ENCODE measurements at regions not wholly inside any gene's neighbourhood (a gene's known extent, or its start where the extent isn't known, plus 50 kb on each side); places are given as distances from the start of the nearest gene placed in this dataset.
A peak's percentile ranks its signal among the peaks of the same experiment; 100 is the strongest.
"Not testable (repeated sequence)": the region's sequence is repeated elsewhere in the genome, so short reads cannot be mapped to it uniquely, and the experiment has no call there.

DNA sequence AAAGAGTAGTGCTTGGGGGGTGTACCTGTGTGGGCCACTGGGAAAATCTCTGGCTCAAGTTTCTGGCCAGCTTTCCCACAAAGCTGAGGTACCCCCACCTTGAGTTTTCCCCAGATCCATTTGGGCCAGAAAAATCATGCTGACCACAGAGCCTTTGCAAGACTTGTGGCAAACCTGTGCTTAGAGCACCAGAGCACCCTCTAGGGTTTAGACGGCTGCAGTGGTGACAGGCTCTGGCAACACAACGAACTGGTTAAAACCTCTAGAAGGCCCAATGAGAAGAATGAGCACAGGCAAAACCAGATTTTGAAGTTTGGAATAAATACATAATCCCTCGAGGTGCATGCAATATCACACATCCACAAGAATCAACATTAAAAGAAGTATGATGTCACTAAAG is 290.7 kb upstream of the FOLH1 start:
- Histone ChIP-seq H3K27me3 (ENCODE audit: control insufficient read depth, insufficient read depth, low read length) (no peaks in the 10 kb centered on the region), H3K4me3 (ENCODE audit: low read length) (no peak overlapping the region), H3K9me3 (replicated peaks; ENCODE audit: control insufficient read depth, low read depth, low read length) (peaks cover 5% of the 10 kb centered on the region), H3K36me3 (ENCODE audit: control insufficient read depth, insufficient read depth, low read length) (no peaks in the 10 kb centered on the region), H3K27ac (ENCODE audit: low read length) (no peak overlapping the region), H3K4me1 (ENCODE audit: control insufficient read depth, insufficient read depth, low read length) (no peaks in the 10 kb centered on the region)
- WGBS (ENCODE audit: insufficient coverage), result no CpG with 5 or more reads among the region's 3 CpGs
- DNase-seq, result no peak

DNA sequence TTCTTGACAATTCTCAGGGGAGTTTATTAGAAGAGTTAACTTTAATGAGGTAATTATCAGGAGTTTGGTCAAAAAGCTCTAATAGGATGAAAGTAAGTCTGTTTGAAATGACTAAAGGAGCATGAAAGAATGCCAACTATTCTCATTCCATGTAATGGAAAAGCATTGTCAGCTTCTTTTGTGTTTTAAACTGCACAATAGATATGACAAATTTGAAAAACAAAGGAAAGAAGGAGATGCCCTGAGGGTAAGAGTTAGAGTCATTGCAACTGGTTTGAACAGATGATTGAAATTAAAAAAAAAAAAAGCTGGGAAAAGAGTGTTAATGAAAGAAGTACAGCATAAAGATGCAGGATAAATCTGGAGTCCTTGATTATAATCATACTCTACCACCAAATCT is 296.8 kb upstream of the FOLH1 start:
- Histone ChIP-seq H3K27me3 (ENCODE audit: control insufficient read depth, insufficient read depth, low read length) (no peaks in the 10 kb centered on the region), H3K4me1 (ENCODE audit: control insufficient read depth, insufficient read depth, low read length) (no peaks in the 10 kb centered on the region), H3K27ac (ENCODE audit: low read length) (no peak overlapping the region), H3K36me3 (ENCODE audit: control insufficient read depth, insufficient read depth, low read length) (no peaks in the 10 kb centered on the region), H3K4me3 (ENCODE audit: low read length) (no peak overlapping the region), H3K9me3 (replicated peaks; ENCODE audit: control insufficient read depth, low read depth, low read length) (no peaks in the 10 kb centered on the region)
- DNase-seq, result no peak

DNA sequence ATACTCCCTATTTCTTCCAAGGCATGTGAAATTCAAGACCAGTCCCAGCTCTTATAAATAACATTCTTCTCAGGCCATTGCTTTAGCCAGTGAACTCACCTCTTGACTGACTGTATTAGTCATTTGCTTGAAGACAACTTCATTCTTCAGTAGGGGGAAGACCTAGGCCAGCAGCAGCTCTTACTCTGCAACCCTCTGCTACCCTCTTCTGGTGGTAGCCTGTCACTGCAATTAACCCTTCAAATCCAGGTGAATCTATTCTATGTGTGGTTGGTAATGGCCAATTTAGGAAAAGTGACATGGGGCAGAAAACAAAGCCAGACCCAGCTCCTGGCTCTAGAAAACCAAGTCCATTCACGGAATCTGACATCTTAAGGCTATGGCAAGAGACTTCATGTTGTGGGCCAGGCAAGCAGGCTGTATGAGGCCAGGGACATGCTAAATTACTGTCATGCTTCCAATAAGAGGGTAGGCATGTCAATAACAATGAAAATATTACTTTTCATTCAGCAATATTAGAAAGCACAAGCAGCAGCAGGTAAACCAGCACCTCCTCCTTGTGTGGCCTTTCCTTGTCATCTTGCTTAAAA is 317.9 kb upstream of the FOLH1 start:
- not testable (repeated sequence) for H3K9me3 ChIP-seq (replicated peaks; ENCODE audit: control insufficient read depth, low read depth, low read length); H3K27ac ChIP-seq (ENCODE audit: low read length); H3K4me1 ChIP-seq (ENCODE audit: control insufficient read depth, insufficient read depth, low read length); H3K27me3 ChIP-seq (ENCODE audit: control insufficient read depth, insufficient read depth, low read length); H3K36me3 ChIP-seq (ENCODE audit: control insufficient read depth, insufficient read depth, low read length); H3K4me3 ChIP-seq (ENCODE audit: low read length)
- peak; percentile 0 for DNase-seq
- no CpG with 5 or more reads among the region's 1 CpG for WGBS (ENCODE audit: insufficient coverage)

DNA sequence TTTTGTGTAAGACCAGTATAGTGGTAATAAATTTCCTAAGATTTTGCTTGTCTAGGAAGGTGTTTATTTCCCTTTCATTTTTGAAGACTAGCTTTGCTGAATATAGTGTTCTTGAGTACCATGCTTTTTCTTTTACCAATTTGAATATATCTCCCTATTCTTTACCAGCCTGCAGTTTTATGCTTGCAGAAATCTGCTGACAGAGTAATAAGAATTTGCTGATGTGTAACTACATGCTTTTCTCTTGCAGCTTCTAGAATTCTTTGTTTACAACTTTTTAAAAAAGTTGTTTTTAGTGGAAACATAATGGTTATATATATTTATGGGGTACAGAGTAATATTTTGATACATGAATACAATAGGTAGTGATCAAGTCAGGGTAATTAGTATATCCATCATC is 324.8 kb upstream of the FOLH1 start:
- Histone ChIP-seq H3K36me3 (ENCODE audit: control insufficient read depth, insufficient read depth, low read length) (no peaks in the 10 kb centered on the region), H3K27ac (ENCODE audit: low read length) (no peak overlapping the region), H3K4me1 (ENCODE audit: control insufficient read depth, insufficient read depth, low read length) (no peaks in the 10 kb centered on the region), H3K9me3 (replicated peaks; ENCODE audit: control insufficient read depth, low read depth, low read length) (peaks cover 5% of the 10 kb centered on the region), H3K4me3 (ENCODE audit: low read length) (no peak overlapping the region), H3K27me3 (ENCODE audit: control insufficient read depth, insufficient read depth, low read length) (no peaks in the 10 kb centered on the region)
- no peak for DNase-seq

DNA sequence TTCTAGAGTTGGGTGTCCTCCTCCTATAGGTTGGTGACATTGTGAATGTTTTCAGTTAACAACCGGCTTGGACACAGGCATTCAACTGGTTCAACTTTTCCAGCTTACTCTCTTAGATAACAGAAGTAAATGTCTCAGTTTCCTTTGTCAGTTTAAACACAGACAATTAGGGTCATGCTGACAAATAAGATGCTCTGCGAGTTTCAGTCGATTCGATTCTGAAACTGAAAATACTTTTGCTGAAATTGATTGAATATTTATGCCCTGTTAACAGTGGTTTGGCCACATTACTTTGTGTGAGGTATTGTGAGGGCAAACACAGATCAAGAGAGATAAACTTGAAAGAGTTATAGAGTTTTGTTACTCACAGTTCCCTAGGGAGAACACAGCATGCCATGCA is 330.5 kb upstream of the FOLH1 start:
- H3K36me3 ChIP-seq (ENCODE audit: control insufficient read depth, insufficient read depth, low read length); H3K27ac ChIP-seq (ENCODE audit: low read length); H3K9me3 ChIP-seq (replicated peaks; ENCODE audit: control insufficient read depth, low read depth, low read length); H3K4me1 ChIP-seq (ENCODE audit: control insufficient read depth, insufficient read depth, low read length); DNase-seq; H3K4me3 ChIP-seq (ENCODE audit: low read length); H3K27me3 ChIP-seq (ENCODE audit: control insufficient read depth, insufficient read depth, low read length): not testable (repeated sequence)
- no CpG with 5 or more reads among the region's 4 CpGs for WGBS (ENCODE audit: insufficient coverage)

DNA sequence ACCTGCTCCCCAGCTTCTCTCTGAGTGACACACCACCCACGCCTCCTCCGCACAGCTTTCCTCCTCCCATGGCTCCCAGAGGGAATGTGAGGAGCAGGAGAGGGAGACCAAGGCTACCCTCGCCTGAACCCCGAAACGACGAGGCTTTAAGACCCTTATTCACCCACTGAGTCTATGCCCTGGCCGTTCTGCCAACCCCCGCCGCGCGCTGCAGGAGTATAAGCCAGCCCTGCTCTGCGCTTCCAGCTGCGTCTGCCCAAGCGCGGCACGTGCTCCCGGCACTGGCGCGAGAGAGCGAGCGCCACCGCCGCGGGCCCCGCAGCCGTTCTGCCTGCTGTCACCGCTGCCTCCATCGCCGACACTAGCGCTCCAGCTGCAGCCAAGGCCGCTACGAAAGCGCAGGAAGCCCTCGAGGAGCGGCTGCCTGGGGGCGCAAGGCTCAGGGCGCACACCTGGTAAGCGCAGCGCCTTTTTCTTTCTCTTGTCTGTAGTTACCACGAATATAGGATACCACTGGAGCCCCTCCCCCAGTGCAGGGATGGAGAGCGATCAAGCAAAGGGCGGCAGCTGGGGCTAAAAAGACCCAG is 350.0 kb upstream of the FOLH1 start:
- not testable (repeated sequence) for H3K36me3 ChIP-seq (ENCODE audit: control insufficient read depth, insufficient read depth, low read length); H3K4me1 ChIP-seq (ENCODE audit: control insufficient read depth, insufficient read depth, low read length); H3K27me3 ChIP-seq (ENCODE audit: control insufficient read depth, insufficient read depth, low read length); H3K27ac ChIP-seq (ENCODE audit: low read length); DNase-seq; H3K4me3 ChIP-seq (ENCODE audit: low read length); H3K9me3 ChIP-seq (replicated peaks; ENCODE audit: control insufficient read depth, low read depth, low read length)
- 2% methylated on average over 22 of the region's 42 CpGs for WGBS (ENCODE audit: insufficient coverage)

DNA sequence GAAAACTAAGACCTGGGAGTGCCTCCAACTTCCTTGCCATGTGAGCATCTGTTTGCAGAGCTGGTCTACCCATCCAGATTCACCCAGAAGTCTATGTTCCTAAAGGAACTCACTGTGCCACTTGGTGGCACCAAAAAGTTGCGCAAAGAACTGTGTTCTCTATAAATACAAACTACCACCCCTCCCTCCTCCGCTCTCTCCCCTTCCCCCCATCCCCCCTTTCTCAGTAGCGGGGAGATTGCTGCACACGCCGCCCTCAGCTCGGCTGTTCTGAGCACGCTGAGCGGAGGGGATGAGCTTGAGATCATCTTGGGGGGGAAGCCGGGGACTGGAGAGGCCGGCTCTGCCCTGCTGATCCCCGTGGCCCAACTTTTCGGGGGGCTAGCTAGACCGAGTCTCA is 352.2 kb upstream of the FOLH1 start:
- 21% methylated on average over 5 of the region's 13 CpGs for WGBS (ENCODE audit: insufficient coverage)
- H3K27me3 ChIP-seq (ENCODE audit: control insufficient read depth, insufficient read depth, low read length); DNase-seq: not testable (repeated sequence)

DNA sequence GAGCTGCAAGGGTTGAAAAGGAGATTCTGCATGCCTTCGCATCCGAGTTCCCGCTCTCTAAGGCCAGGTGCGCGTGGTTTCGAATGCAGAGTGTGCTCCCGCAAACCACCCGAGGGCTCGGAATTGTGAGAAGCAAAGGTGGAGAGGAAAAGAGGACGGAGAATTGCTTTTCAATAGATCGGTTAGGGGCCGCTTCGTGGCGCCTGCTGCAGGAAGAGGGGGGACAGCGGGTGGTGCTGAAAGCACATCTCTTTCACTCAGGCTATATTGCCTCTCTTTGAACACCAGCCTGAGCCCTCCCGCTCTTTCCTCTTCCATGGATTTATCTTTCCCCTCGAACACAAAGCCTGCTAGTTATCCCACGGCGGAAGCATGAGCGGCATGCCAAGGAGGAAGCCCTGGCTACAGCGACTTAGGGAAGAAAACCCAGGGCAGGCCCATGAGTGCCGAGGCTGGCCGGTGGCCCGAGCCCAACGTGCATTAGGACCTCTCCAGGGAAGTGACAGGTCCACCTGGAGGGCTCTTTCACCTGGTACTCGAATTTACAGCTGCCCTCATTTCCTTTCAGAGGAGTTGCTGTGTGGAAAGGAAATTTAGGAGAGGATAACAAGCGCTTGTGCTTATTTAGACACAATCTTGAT is 353.0 kb upstream of the FOLH1 start:
- H3K9me3 ChIP-seq (replicated peaks; ENCODE audit: control insufficient read depth, low read depth, low read length); H3K4me3 ChIP-seq (ENCODE audit: low read length); H3K27me3 ChIP-seq (ENCODE audit: control insufficient read depth, insufficient read depth, low read length); DNase-seq; H3K36me3 ChIP-seq (ENCODE audit: control insufficient read depth, insufficient read depth, low read length); H3K4me1 ChIP-seq (ENCODE audit: control insufficient read depth, insufficient read depth, low read length); H3K27ac ChIP-seq (ENCODE audit: low read length): not testable (repeated sequence)
- 27% methylated on average over 4 of the region's 27 CpGs for WGBS (ENCODE audit: insufficient coverage)

More for the DNA sequence above, 352.2 kb upstream of the FOLH1 start:
- not testable (repeated sequence) for H3K9me3 ChIP-seq (replicated peaks; ENCODE audit: control insufficient read depth, low read depth, low read length); H3K36me3 ChIP-seq (ENCODE audit: control insufficient read depth, insufficient read depth, low read length); H3K4me1 ChIP-seq (ENCODE audit: control insufficient read depth, insufficient read depth, low read length); H3K27ac ChIP-seq (ENCODE audit: low read length); H3K4me3 ChIP-seq (ENCODE audit: low read length)

DNA sequence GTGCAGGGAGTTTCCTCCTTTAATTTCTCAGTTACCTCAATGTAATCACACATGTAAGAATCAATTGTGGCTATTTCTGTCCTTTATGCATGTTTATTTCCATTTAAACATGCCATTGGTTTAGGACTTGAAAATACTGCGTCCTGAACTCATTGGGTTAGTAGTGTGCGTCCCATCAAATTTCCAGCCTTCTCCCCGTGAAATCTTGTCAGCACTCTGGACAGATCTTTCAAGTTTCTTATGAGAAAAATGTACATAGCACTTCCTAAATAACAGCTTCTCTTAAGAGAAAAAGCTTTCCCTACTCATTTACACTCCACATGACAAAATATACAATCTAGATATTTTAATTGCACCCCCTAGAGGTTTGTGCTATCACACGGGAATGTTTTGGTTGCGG is 353.9 kb upstream of the FOLH1 start:
- not testable (repeated sequence) for H3K4me1 ChIP-seq (ENCODE audit: control insufficient read depth, insufficient read depth, low read length); H3K36me3 ChIP-seq (ENCODE audit: control insufficient read depth, insufficient read depth, low read length); H3K27me3 ChIP-seq (ENCODE audit: control insufficient read depth, insufficient read depth, low read length); DNase-seq; H3K27ac ChIP-seq (ENCODE audit: low read length); H3K4me3 ChIP-seq (ENCODE audit: low read length); H3K9me3 ChIP-seq (replicated peaks; ENCODE audit: control insufficient read depth, low read depth, low read length)
- no CpG with 5 or more reads among the region's 5 CpGs for WGBS (ENCODE audit: insufficient coverage)

DNA sequence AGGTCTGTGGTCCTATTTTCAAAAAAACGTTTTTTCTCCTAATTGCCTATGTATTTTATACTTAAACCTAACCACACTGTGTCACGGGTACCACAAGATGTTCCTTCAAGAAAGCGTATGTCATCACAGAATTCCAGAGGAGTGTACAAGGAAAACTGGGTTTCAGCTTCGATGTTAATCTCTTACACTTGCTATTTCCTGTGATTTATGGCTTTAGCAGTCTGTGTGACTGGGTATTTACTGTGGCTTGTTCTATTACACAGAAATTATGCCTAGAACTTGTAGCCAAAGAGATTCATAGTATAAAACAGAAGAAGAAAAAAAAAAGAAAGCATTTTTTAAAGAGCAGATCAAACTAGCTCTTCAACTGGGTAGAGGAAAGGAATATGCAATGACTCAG is 371.1 kb upstream of the FOLH1 start:
- H3K36me3 ChIP-seq (ENCODE audit: control insufficient read depth, insufficient read depth, low read length); H3K27ac ChIP-seq (ENCODE audit: low read length); H3K4me3 ChIP-seq (ENCODE audit: low read length); H3K9me3 ChIP-seq (replicated peaks; ENCODE audit: control insufficient read depth, low read depth, low read length); H3K4me1 ChIP-seq (ENCODE audit: control insufficient read depth, insufficient read depth, low read length); DNase-seq; H3K27me3 ChIP-seq (ENCODE audit: control insufficient read depth, insufficient read depth, low read length): not testable (repeated sequence)
- WGBS (ENCODE audit: insufficient coverage), result no CpG with 5 or more reads among the region's 4 CpGs

DNA sequence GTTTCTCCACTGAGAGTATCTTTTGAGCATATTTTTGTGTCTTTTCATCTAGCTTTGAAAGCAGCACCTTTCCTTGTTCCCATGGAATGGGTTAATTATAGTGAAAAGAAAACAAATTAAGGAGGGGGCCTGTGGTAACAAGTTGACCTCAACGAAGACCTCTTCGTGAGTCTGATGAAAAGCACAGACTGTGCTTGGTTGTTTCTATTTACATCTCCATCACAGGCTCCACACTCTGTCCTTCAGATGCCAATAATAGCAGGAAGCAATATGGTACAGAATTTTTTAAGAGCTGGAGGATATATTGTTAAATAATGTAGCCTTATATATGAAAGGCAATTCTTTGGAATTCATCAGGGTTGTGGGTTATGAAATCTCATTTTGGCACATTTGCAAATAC is 366.7 kb upstream of the OR4C13 start:
- H3K4me1 ChIP-seq (ENCODE audit: control insufficient read depth, insufficient read depth, low read length); H3K4me3 ChIP-seq (ENCODE audit: low read length); H3K27ac ChIP-seq (ENCODE audit: low read length); H3K36me3 ChIP-seq (ENCODE audit: control insufficient read depth, insufficient read depth, low read length); DNase-seq; H3K27me3 ChIP-seq (ENCODE audit: control insufficient read depth, insufficient read depth, low read length); H3K9me3 ChIP-seq (replicated peaks; ENCODE audit: control insufficient read depth, low read depth, low read length): not testable (repeated sequence)
- no CpG with 5 or more reads among the region's 2 CpGs for WGBS (ENCODE audit: insufficient coverage)

Data from muscle of leg (tissue), 3 donors.